ENCODE measurements at regions not wholly inside any gene's neighbourhood (a gene's known extent, or its start where the extent isn't known, plus 50 kb on each side); places are given as distances from the start of the nearest gene placed in this dataset.

DNA sequence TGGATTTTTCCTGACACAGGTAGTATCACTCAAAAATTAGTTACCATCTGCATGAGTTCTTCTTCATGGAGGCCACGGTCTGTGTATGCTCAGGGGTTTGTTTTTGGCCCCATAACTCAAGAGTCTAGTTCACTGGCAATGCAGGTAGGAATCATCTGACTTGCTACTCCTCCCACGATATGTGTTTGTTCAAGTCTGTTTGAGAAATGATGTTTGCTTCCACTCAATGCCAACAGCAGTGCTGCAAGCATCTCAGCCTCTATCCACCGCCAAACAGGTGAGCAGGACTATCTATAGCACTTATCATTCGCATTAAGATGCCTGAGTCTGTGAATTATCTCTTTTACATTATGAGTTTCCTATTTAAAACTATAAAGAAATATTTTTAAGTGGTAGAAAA, 264.8 kb upstream of the PTGER4 start:
- in situ Hi-C loops (cut with MboI; ENCODE audit: low sequenced_read_pairs): no loop called here

DNA sequence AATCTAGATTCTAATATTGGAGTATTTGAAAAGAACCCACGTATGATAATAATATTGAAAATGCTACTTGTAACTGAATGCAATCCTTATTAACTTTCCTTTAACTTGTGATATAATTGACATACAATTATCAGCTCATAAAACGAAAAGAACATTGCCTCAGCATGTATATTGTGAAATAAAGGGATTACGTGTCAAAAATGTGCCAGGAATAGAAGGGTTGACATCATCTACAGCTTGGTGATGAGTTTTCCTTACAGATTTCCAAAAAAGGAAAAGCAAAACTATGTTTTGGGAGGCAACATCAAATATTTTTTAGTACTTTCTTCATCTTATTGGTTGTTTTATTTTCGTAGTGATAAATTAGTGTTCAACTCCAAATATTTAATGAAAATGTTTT, 266.0 kb upstream of the PTGER4 start:
- in situ Hi-C loops (cut with MboI; ENCODE audit: low sequenced_read_pairs): no loop called here

DNA sequence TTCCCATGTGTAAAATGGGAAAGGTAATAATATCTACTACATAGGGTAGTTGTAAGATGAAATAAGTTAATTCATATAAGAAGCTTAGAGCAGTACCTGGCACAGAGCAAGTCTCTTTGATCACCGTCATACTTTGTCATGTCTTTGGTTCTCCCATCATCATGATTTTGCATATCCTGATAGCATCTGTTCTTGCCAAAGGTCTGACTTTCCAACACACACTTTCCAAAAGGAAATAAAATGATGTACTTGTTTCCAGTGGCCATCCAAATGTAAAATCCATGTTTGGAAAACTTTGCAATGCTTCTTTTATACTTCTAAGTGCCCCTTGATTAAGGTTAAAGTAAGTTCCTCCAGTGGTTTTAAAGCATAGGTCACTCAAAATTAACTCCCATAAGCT, 266.9 kb upstream of the PTGER4 start:
- in situ Hi-C loops (cut with MboI; ENCODE audit: low sequenced_read_pairs): no loop called here

GRCh38 chr5:40410964-40411635, 268.6 kb upstream of the PTGER4 start:
- in situ Hi-C loops (cut with MboI; ENCODE audit: low sequenced_read_pairs): no loop called here

DNA sequence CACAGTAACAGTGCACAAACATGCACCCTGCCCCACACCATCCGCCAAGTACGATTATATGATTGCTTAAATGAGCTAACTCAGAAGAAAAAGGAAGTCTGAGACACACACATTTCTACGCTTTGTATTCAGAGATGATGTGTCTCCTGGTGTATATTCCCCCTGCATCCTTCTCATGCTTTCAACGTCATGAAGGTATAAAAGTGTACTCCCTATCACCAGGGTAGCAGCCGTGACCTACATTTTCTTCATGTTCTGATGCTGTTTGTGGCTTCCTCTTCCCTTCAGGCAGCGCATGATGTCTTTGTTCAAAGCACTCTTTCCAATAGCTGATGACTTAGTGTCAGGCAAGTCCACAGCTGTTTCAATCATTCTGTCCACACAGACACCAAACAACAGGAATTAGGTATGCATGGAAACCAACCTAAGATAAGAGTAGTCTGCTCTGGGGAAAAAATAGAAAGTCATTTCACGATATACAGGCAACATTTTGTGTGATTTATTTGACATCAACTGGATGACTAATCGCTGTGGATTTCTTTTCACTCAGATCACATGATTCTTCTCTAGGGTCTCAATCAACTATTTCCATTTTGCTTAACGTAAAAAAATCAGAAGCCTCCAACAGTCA, 269.4 kb upstream of the PTGER4 start:
- in situ Hi-C loops (cut with MboI; ENCODE audit: low sequenced_read_pairs): no loop called here

DNA sequence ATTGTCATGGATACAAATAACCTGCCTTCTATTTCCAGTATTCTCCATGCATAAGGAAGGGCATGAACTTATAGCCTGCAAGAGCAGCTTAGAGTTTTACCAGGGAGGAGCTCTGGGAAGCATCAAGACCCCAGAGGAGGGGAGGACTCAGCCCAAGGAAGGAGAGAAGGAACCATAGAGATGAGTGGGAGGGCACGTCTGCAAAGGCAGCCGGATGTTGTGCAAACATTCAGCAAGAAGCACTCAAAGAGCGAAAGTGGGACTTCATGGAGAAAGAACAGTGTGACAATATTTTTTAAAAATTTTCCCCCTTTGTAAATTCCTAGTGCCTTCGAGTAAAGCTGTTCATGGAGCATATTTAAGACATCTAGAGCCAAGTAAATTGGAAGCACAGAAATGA, 270.1 kb upstream of the PTGER4 start:
- in situ Hi-C loops (cut with MboI; ENCODE audit: low sequenced_read_pairs): no loop called here

DNA sequence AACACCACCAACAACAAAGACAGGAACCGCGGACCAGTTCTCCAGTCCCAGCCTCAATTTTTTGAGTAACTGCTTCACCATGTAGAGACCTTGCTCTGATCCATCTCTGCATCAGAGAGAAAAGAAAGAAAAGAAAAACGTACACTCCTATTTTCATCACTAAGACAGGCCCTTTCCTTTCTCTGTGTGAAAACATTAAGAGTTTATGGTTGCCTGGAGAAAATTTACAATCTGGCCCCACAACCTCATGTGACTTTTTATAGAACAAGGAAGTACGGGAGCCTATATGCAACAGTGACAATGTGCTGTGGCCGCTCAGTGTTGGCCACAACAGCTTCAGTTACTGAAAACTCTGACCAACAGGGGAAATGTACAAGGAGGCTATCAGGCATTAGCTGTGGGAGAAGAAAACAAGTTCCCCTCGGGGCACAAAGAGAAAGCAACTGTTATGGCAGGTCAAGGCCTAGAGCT, 272.9 kb upstream of the PTGER4 start:
- in situ Hi-C loops (cut with MboI; ENCODE audit: low sequenced_read_pairs): no loop called here

DNA sequence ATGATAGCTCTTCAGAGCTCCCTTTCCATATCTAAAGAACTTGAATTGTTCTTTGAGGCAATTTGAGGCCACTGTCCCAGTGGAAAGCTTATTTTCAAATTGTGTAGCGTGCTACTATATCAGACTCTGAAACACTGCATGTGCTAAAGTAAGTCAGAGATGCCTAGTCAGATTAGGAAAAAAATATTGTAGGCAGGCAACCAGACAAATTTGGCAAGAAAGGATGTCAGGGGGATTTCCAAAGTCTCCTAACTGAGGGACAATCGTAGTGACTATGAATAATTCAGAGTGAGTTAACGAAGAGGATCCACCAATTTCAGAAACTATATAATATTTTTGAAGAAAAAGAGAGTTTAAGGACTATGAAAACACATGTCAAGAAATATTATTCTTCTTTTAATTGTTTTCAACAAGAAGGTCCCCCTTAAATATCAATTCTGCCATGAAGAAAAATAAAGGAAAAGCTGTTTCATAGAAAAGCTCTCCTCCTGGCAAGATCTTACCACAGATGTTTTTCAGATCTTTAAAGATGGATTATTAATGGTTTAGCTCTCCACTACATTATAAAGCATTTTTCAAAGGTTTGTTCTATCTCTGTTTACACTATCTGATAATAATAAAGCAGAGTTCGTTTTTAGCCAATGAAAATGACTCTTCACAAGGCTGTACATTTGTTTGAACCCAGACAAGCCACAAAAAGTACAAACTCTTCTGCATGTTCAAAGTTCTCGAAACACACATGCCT, 273.5 kb upstream of the PTGER4 start:
- in situ Hi-C loops (cut with MboI; ENCODE audit: low sequenced_read_pairs): no loop called here

GRCh38 chr5:40405230-40405629, 274.5 kb upstream of the PTGER4 start:
- in situ Hi-C loops (cut with MboI; ENCODE audit: low sequenced_read_pairs): no loop called here

GRCh38 chr5:40404613-40405012, 275.1 kb upstream of the PTGER4 start:
- in situ Hi-C loops (cut with MboI; ENCODE audit: low sequenced_read_pairs): no loop called here

DNA sequence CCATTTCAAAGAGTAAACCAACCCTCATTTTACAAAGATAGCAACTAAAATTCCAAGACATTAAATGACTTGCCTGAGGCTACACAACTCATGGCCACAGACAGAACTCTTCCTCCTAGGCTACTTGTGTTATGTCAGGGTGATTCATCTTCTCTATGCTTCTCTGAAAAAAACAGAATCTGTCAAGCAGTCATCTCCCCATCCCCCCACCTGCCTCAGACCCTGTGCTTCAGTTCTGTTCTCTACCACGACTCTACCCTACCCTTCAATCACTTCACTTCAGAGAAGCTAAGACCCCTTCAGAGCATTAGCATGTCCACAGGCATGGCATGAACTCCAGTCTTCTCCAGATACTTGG, 277.7 kb upstream of the PTGER4 start:
- in situ Hi-C loops (cut with MboI; ENCODE audit: low sequenced_read_pairs): no loop called here

- in situ Hi-C loops (cut with MboI; ENCODE audit: low sequenced_read_pairs): no loop called here
Observed at GRCh38 chr5:40401284-40402006, 278.3 kb upstream of the PTGER4 start.

DNA sequence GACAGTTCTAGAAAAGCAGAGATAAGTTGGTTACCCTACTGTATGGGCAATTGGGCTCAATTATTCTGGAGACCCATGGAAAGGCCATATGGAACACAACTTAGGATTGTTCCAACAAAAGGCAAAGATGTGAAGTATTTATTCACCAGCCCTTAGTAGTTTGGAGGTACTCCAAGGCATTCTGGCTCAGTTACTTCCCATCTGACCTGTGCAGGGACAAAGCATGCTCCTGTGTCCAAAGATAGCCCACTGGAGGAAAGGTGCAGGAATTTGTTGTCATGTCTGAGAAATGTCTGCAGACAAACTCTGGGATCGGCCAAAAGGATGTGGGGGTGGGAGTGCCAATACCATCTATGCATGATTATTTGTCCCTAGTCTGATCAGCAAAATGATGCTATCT, 279.5 kb upstream of the PTGER4 start:
- in situ Hi-C loops (cut with MboI; ENCODE audit: low sequenced_read_pairs): no loop called here

- in situ Hi-C loops (cut with MboI; ENCODE audit: low sequenced_read_pairs): no loop called here
Observed at GRCh38 chr5:40399349-40399748, 280.4 kb upstream of the PTGER4 start.

DNA sequence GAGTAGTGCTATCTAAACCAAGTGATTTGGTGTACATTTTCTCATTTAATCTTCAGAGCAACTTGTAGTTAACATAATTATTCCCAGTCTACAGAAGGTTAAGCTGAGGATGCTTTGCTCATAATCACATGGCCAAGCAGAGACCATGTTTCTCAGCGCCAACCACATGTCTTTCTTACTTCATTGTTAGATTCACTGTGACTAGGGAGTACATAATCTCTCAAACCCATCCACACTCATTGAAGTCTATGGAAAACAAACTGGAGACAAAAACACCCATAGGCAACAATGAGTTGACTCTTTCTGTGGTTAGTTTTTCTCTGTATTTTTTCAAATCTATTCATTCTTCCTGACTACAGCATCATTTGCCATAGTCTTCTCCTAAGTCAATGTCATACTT, 281.7 kb upstream of the PTGER4 start:
- in situ Hi-C loops (cut with MboI; ENCODE audit: low sequenced_read_pairs): no loop called here

DNA sequence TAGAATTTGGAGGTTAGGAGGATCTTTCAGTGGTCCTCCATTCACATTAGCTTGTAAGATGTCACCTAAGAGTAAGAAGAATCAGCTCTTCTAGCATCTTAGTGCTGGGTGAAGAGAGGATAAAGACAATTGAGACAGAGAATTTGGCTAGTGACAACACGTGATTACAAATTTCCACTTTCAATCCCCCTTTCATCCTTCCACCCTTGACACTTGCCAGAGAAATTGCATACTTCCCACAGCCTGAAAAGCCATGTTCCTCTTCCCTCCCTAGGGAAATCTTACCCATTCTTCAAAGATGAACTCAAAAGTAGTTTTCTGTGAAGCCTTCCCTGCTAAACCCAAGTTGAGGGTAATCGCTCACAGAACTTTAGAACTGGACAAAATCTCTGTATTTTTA, 282.6 kb upstream of the PTGER4 start:
- in situ Hi-C loops (cut with MboI; ENCODE audit: low sequenced_read_pairs): no loop called here

DNA sequence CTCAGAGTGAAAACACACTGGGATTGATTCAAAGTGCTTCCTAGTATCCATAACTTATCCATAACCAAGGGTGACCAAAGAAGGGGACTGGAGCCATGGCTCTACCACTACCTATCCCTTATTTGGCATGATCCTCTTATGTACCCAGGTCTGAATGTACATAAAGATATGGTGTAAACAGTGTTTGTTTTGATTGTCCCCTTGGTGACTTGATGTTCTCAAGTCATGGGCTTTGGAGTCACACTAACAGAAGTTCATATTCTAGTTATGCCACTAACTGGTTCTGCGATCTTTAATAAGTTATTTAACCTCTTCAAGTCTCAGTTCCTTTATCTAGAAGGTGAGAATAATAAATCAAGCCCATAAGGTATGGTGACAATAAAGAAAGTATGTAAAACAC, 283.4 kb upstream of the PTGER4 start:
- in situ Hi-C loops (cut with MboI; ENCODE audit: low sequenced_read_pairs): no loop called here

GRCh38 chr5:40395251-40395650, 284.5 kb upstream of the PTGER4 start:
- in situ Hi-C loops (cut with MboI; ENCODE audit: low sequenced_read_pairs): no loop called here

DNA sequence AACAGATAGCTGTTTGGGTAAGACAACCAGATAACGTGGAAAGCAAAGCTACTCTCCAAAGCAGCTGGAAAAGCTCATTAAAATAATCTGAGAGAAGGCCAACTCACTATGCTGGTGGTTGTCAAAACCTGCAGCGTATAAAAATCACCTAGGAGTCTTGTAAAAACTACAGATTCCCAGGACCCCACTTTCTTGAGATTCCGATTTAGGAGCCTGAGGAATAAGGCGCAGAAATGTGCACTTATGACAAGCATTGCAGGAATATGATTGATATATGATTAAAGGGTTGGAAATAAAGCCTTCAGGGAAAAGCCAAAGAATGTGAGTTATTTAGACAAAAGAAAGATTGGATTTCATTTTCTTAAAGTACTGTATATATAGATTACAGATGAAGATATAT, 285.0 kb upstream of the PTGER4 start:
- in situ Hi-C loops (cut with MboI; ENCODE audit: low sequenced_read_pairs): no loop called here

- in situ Hi-C loops (cut with MboI; ENCODE audit: low sequenced_read_pairs): no loop called here
Observed at GRCh38 chr5:40391642-40392041, 288.1 kb upstream of the PTGER4 start.

GRCh38 chr5:40390281-40391149, 289.2 kb upstream of the PTGER4 start:
- in situ Hi-C loops (cut with MboI; ENCODE audit: low sequenced_read_pairs): no loop called here

Data from hTERT RPE-1 (cell line).